Gastroesophageal sphincter (tissue), 4 donors: ENCODE measurements at regions not wholly inside any gene's neighbourhood (a gene's known extent, or its start where the extent isn't known, plus 50 kb on each side); places are given as distances from the start of the nearest gene placed in this dataset.
"Not testable (repeated sequence)": the region's sequence is repeated elsewhere in the genome, so short reads cannot be mapped to it uniquely, and the experiment has no call there.

ENCODE experiments used
- ATAC-seq: fragments of 150-250 bp; one replicate; pipeline ENCODE4 v1.9.1; 2016; ENCODE audit warnings: mild to moderate bottlenecking, moderate library complexity
- H3K27ac ChIP-seq, 4 donors: fragments of 200-600 bp; sonication (generic) in 3 of 4; 1 replicate in 3 of 4; 2 replicates in 1 of 4; pipeline ENCODE4 v1.5.1; 2016 to 2019
- H3K27me3 ChIP-seq: fragments of 200-600 bp; sonication (generic); one replicate; pipeline ENCODE4 v1.5.1; 2019
- H3K36me3 ChIP-seq, 2 donors: fragments of 200-600 bp; sonication (generic); one replicate each; pipeline ENCODE4 v1.5.1; 2019; ENCODE audit warnings: control low read depth in 1 of 2
- H3K4me1 ChIP-seq, 3 donors: fragments of 200-600 bp; sonication (generic); 1 replicate in 2 of 3; 2 replicates in 1 of 3; pipeline ENCODE4 v1.5.1; 2016 to 2019; ENCODE audit warnings: control low read depth in 2 of 3
- H3K4me3 ChIP-seq, 2 donors: fragments of 200-600 bp; sonication (generic); one replicate each; pipeline ENCODE4 v1.5.1; 2019; ENCODE audit warnings: mild to moderate bottlenecking in 1 of 2, moderate library complexity in 1 of 2
- H3K9me3 ChIP-seq, 3 donors: fragments of 200-600 bp; sonication (generic); one replicate each; pipeline ENCODE4 v1.5.1; 2017 to 2019; ENCODE audit warnings: control low read depth in 2 of 3
- CTCF ChIP-seq, 4 experiments: fragments of 200-600 bp in 2 of 4; fragments of 450-650 bp in 2 of 4; sonication (generic) in 1 of 4; IDR thresholded peaks; one replicate each; pipeline ENCODE4 v1.5.1; 2017 to 2019; ENCODE audit warnings: antibody characterized with exemption in 4 of 4, mild to moderate bottlenecking in 2 of 4, moderate library complexity in 2 of 4
- EP300 ChIP-seq: sonication (generic); formaldehyde crosslinking; IDR thresholded peaks from one replicate; pipeline ENCODE4 v1.6.1; 2017; ENCODE audit warnings: antibody characterized with exemption, mild to moderate bottlenecking
- POLR2A ChIP-seq, 2 donors: fragments of 450-650 bp; IDR thresholded peaks; one replicate each; pipeline ENCODE4 v1.6.1; 2017; ENCODE audit warnings: antibody characterized with exemption in 2 of 2, mild to moderate bottlenecking in 2 of 2, moderate library complexity in 1 of 2
- POLR2AphosphoS5 ChIP-seq: sonication (generic); formaldehyde crosslinking; IDR thresholded peaks from one replicate; pipeline ENCODE4 v1.6.1; 2017; ENCODE audit warnings: antibody characterized with exemption
- WGBS, 2 donors: methylation state at CpG; one replicate each; pipeline ENCODE4 v1.1.5; 2018; ENCODE audit warnings: low coverage in 1 of 2; 5-methylcytosine and 5-hydroxymethylcytosine counted together

DNA sequence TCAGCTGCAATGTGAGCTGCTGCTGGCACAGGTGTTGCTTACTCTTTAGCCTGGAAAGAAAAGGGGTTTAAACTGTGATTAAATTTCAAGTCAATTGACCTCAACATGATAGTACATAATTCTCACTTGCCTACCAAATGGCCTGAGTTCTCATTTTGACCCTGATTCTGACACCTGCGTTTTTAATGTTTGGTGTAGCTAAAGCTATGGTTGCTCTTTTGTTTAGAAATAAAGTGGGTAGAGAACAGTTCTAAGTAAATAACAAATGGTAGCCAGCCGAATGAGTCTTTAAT lies 100.8 kb upstream of the SOX2 start:
- ATAC-seq: no peak
- Histone ChIP-seq H3K9me3 (no peaks in the 10 kb centered on the region), H3K4me1 (no peaks in the 10 kb centered on the region), H3K4me3 (no peak overlapping the region), H3K36me3 (no peaks in the 10 kb centered on the region), H3K27ac (no peak overlapping the region), H3K27me3 (no peaks in the 10 kb centered on the region)
- TF ChIP-seq EP300 (no peak), POLR2AphosphoS5 (no peak), POLR2A (IDR thresholded peaks at IDR 0.05) (no peak), CTCF (IDR thresholded peaks at IDR 0.05) (no peak)
- WGBS, 2 donors: 64 to 69% methylated on average over 2 of the region's 2 CpGs

GRCh38 chr3:181610083-181610972 lies 101.4 kb upstream of the SOX2 start:
- Histone ChIP-seq H3K27ac (no peak overlapping the region), H3K4me3 (no peak overlapping the region), H3K4me1 (no peaks in the 10 kb centered on the region), H3K9me3 (no peaks in the 10 kb centered on the region), H3K36me3 (no peaks in the 10 kb centered on the region), H3K27me3 (no peaks in the 10 kb centered on the region)
- ATAC-seq: no peak
- WGBS, 2 donors: 26 to 49% methylated on average over 3 to 4 of the region's 4 CpGs
- TF ChIP-seq POLR2A (IDR thresholded peaks at IDR 0.05) (no peak), EP300 (no peak), POLR2AphosphoS5 (no peak), CTCF (IDR thresholded peaks at IDR 0.05) (no peak)

- no peaks in the 10 kb centered on the region for H3K27me3 ChIP-seq
- H3K4me3 ChIP-seq: no peak overlapping the region
- no peaks in the 10 kb centered on the region for H3K9me3 ChIP-seq
- no peak overlapping the region for H3K27ac ChIP-seq
- WGBS, 2 donors: 77 to 78% methylated on average over 1 of the region's 1 CpG
- TF ChIP-seq POLR2AphosphoS5: no peak
- no peak for TF ChIP-seq EP300
- no peak for TF ChIP-seq CTCF (IDR thresholded peaks at IDR 0.05)
- TF ChIP-seq POLR2A (IDR thresholded peaks at IDR 0.05): no peak
- ATAC-seq: no peak
- H3K4me1 ChIP-seq: no peaks in the 10 kb centered on the region
- no peaks in the 10 kb centered on the region for H3K36me3 ChIP-seq
Measured at GRCh38 chr3:181609030-181609767, 102.5 kb upstream of the SOX2 start.

DNA sequence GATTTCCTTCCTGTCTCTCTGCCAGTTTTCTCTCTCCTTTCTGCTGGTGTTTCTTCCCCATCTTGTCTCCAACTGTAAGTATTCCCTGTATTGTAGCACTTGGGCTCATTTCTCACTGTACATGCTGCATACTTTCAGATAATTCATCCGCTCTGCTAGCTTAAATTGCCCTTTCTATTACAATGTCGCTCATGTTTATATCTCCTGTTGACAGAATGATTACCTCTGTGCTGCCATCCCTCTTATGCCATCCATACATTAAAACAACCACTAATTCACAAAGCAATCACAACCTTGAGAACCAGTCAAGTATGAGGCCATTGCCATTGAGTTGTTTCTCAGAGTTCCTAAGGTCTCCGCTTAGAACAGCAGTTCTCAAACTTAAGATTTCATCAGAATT lies 107.5 kb upstream of the SOX2 start:
- ATAC-seq: no peak

DNA sequence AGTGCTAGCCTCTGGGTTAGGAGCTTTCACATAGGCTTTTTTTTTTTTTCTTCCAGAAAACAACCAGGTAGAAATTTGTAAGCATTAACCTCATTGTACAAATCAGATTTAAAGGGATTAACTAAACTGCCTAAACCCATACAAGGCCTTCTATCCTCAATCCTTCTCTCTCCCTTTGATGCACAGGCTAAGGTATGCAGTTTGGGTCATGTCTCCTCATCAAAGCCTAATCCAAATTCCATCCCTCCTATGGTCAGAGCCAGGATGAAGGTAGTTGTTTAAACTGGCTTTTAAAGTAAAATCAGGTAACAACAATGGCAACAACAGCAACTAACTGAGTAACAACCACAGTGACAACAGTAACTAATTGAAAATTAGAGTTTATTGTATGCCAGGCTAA lies 115.6 kb upstream of the SOX2 start:
- Histone ChIP-seq H3K27me3 (no peaks in the 10 kb centered on the region), H3K27ac (no peak overlapping the region), H3K36me3 (no peaks in the 10 kb centered on the region), H3K9me3 (no peaks in the 10 kb centered on the region), H3K4me3 (no peak overlapping the region), H3K4me1 (no peaks in the 10 kb centered on the region)
- TF ChIP-seq POLR2AphosphoS5 (no peak), EP300 (no peak), POLR2A (IDR thresholded peaks at IDR 0.05) (no peak), CTCF (IDR thresholded peaks at IDR 0.05) (no peak)
- no peak for ATAC-seq

More for the DNA sequence above, 107.5 kb upstream of the SOX2 start:
- Histone ChIP-seq H3K4me3 (no peak overlapping the region), H3K27ac (no peak overlapping the region), H3K36me3 (no peaks in the 10 kb centered on the region), H3K4me1 (no peaks in the 10 kb centered on the region), H3K9me3 (no peaks in the 10 kb centered on the region), H3K27me3 (no peaks in the 10 kb centered on the region)
- TF ChIP-seq POLR2AphosphoS5: no peak
- no peak for TF ChIP-seq EP300
- no peak for TF ChIP-seq POLR2A (IDR thresholded peaks at IDR 0.05)
- 53 to 60% methylated on average over 1 to 3 of the region's 3 CpGs for WGBS, 2 donors

DNA sequence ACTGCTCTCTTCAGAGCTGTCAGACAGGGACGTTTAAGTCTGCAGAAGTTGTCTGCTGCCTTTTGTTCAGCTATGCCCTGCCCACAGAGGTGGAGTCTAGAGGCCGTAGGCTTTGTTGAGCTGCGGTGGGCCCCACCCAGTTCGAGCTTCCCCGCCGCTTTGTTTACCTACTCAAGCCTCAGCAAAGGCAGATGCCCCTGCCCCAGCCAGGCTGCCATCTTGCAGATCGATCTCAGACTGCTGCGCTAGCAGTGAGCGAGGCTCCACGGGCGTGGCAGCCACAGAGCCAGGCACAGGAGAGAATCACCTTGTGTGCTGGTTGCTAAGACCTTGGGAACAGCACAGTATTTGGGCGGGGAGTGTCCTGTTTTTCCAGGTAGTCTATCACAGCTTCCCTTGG lies 120.8 kb upstream of the SOX2 start:
- not testable (repeated sequence) for H3K27me3 ChIP-seq, H3K4me1 ChIP-seq, H3K27ac ChIP-seq, H3K9me3 ChIP-seq, ATAC-seq, H3K4me3 ChIP-seq, H3K36me3 ChIP-seq
- no CpG with 5 or more reads among the region's 12 CpGs for WGBS, 2 donors
